ENCODE measurements at regions not wholly inside any gene's neighbourhood (a gene's known extent, or its start where the extent isn't known, plus 50 kb on each side); places are given as distances from the start of the nearest gene placed in this dataset.
"Not testable (repeated sequence)": the region's sequence is repeated elsewhere in the genome, so short reads cannot be mapped to it uniquely, and the experiment has no call there.

DNA sequence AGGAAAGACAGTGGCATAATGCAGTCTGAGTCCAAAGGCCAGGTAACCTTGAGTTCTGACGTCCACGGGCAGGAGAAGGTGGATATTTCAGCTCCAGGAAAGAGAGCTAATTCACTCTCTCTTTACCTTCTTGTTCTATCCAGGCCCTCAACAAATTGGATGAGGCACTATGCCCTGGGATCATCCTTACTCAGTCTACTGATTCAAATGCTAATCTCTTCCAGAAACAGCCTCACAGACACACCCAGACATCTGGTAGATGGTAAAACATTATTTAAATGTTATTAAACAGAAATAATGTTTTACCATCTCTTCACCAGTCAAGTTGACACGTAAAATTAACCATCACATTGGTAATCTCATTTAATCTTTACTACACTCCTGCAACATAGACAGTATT, 73.0 kb downstream of the RBM11 start:
- Histone ChIP-seq H2AFZ (ENCODE audit: low read length, unreplicated experiment) (no peak overlapping the region), H3K27me3 (ENCODE audit: insufficient read depth, low read length) (peaks cover 33% of the 10 kb centered on the region), H3K79me2 (ENCODE audit: control insufficient read depth, insufficient read depth, low read length, unreplicated experiment) (no peaks in the 10 kb centered on the region), H3K36me3 (ENCODE audit: insufficient read depth, low read length) (no peaks in the 10 kb centered on the region), H3K4me3 (ENCODE audit: low read depth, low read length) (no peak overlapping the region), H3K4me1 (ENCODE audit: control insufficient read depth, insufficient read depth, low read length, unreplicated experiment) (no peaks in the 10 kb centered on the region), H3K27ac (ENCODE audit: low read depth, low read length) (no peak overlapping the region)

DNA sequence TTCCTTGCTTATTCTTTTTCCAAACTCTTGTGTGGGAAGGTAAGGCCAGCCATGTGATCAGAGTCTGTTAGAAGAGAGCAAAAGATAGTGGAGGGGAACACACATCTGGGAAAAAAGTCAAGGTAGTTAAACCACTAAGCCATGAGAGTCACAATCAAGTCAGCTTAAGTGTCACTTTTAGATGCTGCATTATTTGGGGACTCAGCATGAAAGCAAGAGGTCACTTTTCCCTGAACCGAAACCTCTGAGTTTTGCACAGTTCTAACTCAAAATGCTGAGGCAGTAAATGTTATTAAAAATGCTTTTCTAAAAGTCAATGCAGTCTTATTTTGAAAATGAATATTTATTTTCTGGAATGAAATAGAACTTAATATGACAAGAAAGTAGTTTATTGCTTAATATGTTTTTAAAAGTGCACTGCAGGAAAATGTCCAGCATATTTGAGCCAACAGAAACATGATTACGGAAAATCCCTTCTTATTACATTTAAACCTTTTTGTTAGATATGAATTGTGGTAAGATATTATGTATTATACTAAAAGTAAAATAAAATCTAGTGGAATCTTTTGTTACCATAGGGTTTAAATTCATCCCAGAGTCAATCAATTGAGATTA, 69.3 kb downstream of the RBM11 start:
- Histone ChIP-seq H3K36me3 (ENCODE audit: insufficient read depth, low read length) (no peaks in the 10 kb centered on the region), H2AFZ (ENCODE audit: low read length, unreplicated experiment) (no peak overlapping the region), H3K4me3 (ENCODE audit: low read depth, low read length) (no peak overlapping the region), H3K4me1 (ENCODE audit: control insufficient read depth, insufficient read depth, low read length, unreplicated experiment) (no peaks in the 10 kb centered on the region), H3K27ac (ENCODE audit: low read depth, low read length) (no peak overlapping the region), H3K27me3 (ENCODE audit: insufficient read depth, low read length) (peaks cover 7% of the 10 kb centered on the region; the same call in 1 of the 2 replicates), H3K79me2 (ENCODE audit: control insufficient read depth, insufficient read depth, low read length, unreplicated experiment) (no peaks in the 10 kb centered on the region)

DNA sequence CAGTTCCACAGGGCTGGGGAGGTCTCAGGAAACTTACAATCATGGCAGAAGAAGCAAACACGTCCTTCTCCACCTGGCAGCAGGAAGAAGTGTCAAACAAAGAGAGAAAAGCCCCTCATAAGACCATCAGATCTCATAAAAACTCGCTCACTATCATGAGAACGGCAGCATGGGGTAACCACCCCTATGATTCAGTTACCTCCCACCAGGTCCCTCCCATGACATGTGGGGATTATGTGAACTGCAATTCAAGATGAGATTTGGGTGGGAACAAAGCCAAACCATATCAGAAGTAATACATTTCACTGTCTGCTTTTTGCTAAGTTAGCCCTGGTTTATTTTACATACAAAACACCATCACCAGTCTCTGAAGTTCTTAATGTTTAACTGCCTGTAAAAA, 68.5 kb downstream of the RBM11 start:
- Histone ChIP-seq H3K27me3 (ENCODE audit: insufficient read depth, low read length) (peaks cover 7% of the 10 kb centered on the region; the same call in 1 of the 2 replicates), H3K27ac (ENCODE audit: low read depth, low read length) (no peak overlapping the region), H3K36me3 (ENCODE audit: insufficient read depth, low read length) (no peaks in the 10 kb centered on the region), H3K4me3 (ENCODE audit: low read depth, low read length) (no peak overlapping the region), H2AFZ (ENCODE audit: low read length, unreplicated experiment) (no peak overlapping the region), H3K4me1 (ENCODE audit: control insufficient read depth, insufficient read depth, low read length, unreplicated experiment) (no peaks in the 10 kb centered on the region), H3K79me2 (ENCODE audit: control insufficient read depth, insufficient read depth, low read length, unreplicated experiment) (no peaks in the 10 kb centered on the region)

DNA sequence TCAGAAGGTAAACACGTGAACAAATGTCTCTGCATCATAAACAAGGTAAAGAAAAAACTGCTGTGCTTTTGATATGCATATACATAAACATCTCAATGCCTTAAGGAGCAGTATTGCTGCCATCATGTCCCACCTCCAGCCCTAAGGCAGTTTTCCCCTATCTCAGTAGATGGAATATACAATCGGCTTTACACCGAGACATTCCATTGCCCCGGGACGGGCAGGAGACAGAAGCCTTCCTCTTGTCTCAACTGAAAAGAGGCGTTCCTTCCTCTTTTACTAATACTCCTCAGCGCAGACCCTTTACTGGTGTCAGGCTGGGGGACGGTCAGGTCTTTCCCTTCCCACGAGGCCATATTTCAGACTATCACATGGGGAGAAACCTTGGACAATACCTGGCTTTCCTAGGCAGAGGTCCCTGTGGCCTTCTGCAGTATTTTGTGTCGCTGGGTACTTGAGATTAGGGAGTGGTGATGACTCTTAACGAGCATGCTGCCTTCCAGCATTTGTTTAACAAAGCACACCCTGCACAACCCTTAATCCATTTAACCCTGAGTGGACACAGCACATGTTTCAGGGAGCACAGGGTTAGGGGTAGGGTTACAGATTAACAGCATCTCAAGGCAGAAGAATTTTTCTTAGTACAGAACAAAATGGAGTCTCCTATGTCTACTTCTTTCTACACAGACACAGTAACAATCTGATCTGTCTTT, 65.4 kb downstream of the RBM11 start:
- H3K79me2 ChIP-seq (ENCODE audit: control insufficient read depth, insufficient read depth, low read length, unreplicated experiment); H3K27me3 ChIP-seq (ENCODE audit: insufficient read depth, low read length); H3K27ac ChIP-seq (ENCODE audit: low read depth, low read length); H3K4me1 ChIP-seq (ENCODE audit: control insufficient read depth, insufficient read depth, low read length, unreplicated experiment); H3K4me3 ChIP-seq (ENCODE audit: low read depth, low read length); H2AFZ ChIP-seq (ENCODE audit: low read length, unreplicated experiment); H3K36me3 ChIP-seq (ENCODE audit: insufficient read depth, low read length): not testable (repeated sequence)
